ENCODE measurements at regions not wholly inside any gene's neighbourhood (a gene's known extent, or its start where the extent isn't known, plus 50 kb on each side); places are given as distances from the start of the nearest gene placed in this dataset.

DNA sequence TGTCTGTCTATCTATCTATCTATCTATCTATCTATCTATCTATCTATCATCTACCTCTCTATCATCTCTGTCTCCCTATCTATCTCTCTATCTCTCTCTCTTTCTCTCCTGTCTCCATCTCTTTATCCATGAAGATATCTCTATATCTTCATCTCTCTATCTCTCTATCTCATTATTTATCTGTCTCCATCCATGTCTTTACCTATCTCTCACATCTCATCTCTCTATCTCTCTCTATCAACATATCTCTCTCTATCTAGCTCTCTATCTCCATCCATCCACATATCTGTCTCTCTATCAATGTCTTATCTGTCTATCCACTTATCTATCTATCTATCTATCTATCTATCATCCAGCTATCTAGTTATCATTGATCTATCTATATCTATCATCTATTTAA is 292.1 kb upstream of the IRX2 start:
- H3K9me2 ChIP-seq (ENCODE audit: insufficient read depth), result no peaks in the 10 kb centered on the region
- H2AFZ ChIP-seq (ENCODE audit: low read depth, low read length, poor library complexity, severe bottlenecking), result no peak overlapping the region
- no peaks in the 10 kb centered on the region for H3K4me1 ChIP-seq (ENCODE audit: control insufficient read depth in 1 of 2, insufficient read depth in 2 of 2, low read length in 2 of 2)
- no peak overlapping the region for H3K4me2 ChIP-seq (ENCODE audit: low read length)
- BruUV-seq (replicated peaks), result no TSS peak
- ChIA-PET POLR2A (no interaction called here), RAD21 (ENCODE audit: low non-redundant PET in 1 of 2, low total read pairs in 2 of 2, uncharacterized antibody in 2 of 2, unreplicated experiment in 2 of 2) (no interaction called here), CTCF (no interaction called here)
- no peaks in the 10 kb centered on the region for H3K36me3 ChIP-seq (ENCODE audit: control insufficient read depth in 1 of 2, insufficient read depth in 2 of 2, low read length in 2 of 2)
- H3K9ac ChIP-seq (ENCODE audit: low read length), result no peak overlapping the region
- peaks cover 10 to 25% of the 10 kb centered on the region in 2 experiments; a peak in 2 of 4 replicates for H3K9me3 ChIP-seq (ENCODE audit: control insufficient read depth in 1 of 2, insufficient read depth in 1 of 2, low read depth in 1 of 2, low read length in 2 of 2)
- no peak for TF ChIP-seq EZH2phosphoT487 (IDR thresholded peaks at IDR 0.05; ENCODE audit: borderline replicate concordance)
- TF ChIP-seq ELF1 (IDR thresholded peaks at IDR 0.05; ENCODE audit: borderline replicate concordance, low read depth), result no peak
- H3K79me2 ChIP-seq (ENCODE audit: insufficient read depth, low read length), result no peaks in the 10 kb centered on the region
- H3K27me3 ChIP-seq (ENCODE audit: insufficient read depth, low read length), result no peaks in the 10 kb centered on the region
- intact Hi-C loops (cut with micrococcal nuclease), result no loop called here
- no peak overlapping the region for H3K4me3 ChIP-seq (replicated peaks in 1 of 2; ENCODE audit: low read depth in 1 of 2, low read length in 2 of 2)
- no peak for DNase-seq (ENCODE audit: low read depth, low spot score)
- no peaks in the 10 kb centered on the region for H4K20me1 ChIP-seq (ENCODE audit: insufficient read depth)
- ATAC-seq, result no peak
- H3K27ac ChIP-seq (ENCODE audit: low read depth, low read length), result no peak overlapping the region

DNA sequence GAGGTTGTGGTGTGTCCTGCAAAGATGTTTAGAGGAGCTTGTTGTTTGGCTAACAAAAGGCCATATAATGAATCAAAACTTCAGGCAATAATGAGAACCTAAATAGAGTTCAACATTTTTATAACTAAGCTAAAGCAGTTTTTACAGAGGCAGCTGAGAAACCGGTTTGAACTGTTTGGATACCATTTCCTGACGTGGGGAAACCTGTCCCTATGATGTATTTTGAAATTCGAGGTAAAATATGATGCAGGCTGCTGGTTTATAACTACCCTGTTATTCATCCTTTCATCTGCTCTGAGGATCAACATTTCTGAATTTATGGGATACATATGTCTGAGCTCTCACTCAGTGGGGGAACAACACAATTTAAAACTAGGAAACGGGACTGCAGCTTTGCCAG is 289.5 kb upstream of the IRX2 start:
- RAD21 ChIA-PET (ENCODE audit: low non-redundant PET in 1 of 2, low total read pairs in 2 of 2, uncharacterized antibody in 2 of 2, unreplicated experiment in 2 of 2), result no interaction called here
- H3K27me3 ChIP-seq (ENCODE audit: insufficient read depth, low read length), result no peaks in the 10 kb centered on the region
- H3K4me1 ChIP-seq (ENCODE audit: control insufficient read depth in 1 of 2, insufficient read depth in 2 of 2, low read length in 2 of 2), result no peaks in the 10 kb centered on the region
- ATAC-seq (no peak), DNase-seq (ENCODE audit: low read depth, low spot score) (no peak)
- H2AFZ ChIP-seq (ENCODE audit: low read depth, low read length, poor library complexity, severe bottlenecking), result no peak overlapping the region
- POLR2A ChIA-PET, result no interaction called here
- no peak overlapping the region for H3K4me3 ChIP-seq (replicated peaks in 1 of 2; ENCODE audit: low read depth in 1 of 2, low read length in 2 of 2)
- H3K27ac ChIP-seq (ENCODE audit: low read depth, low read length), result no peak overlapping the region
- no peak for TF ChIP-seq CBX3 (IDR thresholded peaks at IDR 0.05; ENCODE audit: low read depth)
- CTCF ChIA-PET, result no interaction called here
- no peak overlapping the region for H3K9ac ChIP-seq (ENCODE audit: low read length)
- H4K20me1 ChIP-seq (ENCODE audit: insufficient read depth), result no peaks in the 10 kb centered on the region
- no TSS peak for BruUV-seq (replicated peaks)
- intact Hi-C loops (cut with micrococcal nuclease), result no loop called here
- peaks cover 10 to 25% of the 10 kb centered on the region in 2 experiments; a peak in 2 of 4 replicates for H3K9me3 ChIP-seq (ENCODE audit: control insufficient read depth in 1 of 2, insufficient read depth in 1 of 2, low read depth in 1 of 2, low read length in 2 of 2)
- no peak overlapping the region for H3K4me2 ChIP-seq (ENCODE audit: low read length)
- H3K9me2 ChIP-seq (ENCODE audit: insufficient read depth), result no peaks in the 10 kb centered on the region
- no peaks in the 10 kb centered on the region for H3K79me2 ChIP-seq (ENCODE audit: insufficient read depth, low read length)
- no peaks in the 10 kb centered on the region for H3K36me3 ChIP-seq (ENCODE audit: control insufficient read depth in 1 of 2, insufficient read depth in 2 of 2, low read length in 2 of 2)
